HG03280 (cell line): ENCODE measurements at regions not wholly inside any gene's neighbourhood (a gene's known extent, or its start where the extent isn't known, plus 50 kb on each side); places are given as distances from the start of the nearest gene placed in this dataset.

Source experiments
- ATAC-seq: cut with Tn5 transposase; IDR thresholded peaks from one replicate; pipeline ENCODE4 v1.9.1; 2021; ENCODE audit warnings: mild to moderate bottlenecking, moderate library complexity; ENCODE audit not compliant: unreplicated experiment

DNA sequence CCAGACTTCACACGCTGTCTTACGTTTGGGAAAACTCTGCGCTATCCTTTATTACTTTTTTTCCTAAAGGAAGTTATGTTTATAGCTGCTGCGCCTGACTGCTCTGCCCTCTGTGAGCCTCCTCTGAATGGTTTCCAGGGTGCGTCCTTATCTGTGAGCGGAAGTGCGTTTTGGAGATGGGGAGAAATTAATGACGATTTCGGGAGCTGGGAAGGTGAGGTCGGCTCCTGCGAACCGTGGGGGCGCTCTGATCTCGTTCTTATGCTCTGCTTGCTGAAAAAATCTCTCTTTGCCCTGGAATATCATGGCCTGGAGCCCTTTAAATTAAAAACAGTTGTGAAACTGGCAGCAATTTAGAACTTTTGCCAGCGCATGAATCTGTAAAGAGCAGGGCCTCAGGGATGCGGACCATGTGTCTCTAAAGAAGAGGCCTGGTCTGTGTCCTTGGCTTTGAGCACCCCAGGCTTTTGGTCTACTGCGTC is 135.7 kb upstream of the ZFHX3 start:
- no peak for ATAC-seq

DNA sequence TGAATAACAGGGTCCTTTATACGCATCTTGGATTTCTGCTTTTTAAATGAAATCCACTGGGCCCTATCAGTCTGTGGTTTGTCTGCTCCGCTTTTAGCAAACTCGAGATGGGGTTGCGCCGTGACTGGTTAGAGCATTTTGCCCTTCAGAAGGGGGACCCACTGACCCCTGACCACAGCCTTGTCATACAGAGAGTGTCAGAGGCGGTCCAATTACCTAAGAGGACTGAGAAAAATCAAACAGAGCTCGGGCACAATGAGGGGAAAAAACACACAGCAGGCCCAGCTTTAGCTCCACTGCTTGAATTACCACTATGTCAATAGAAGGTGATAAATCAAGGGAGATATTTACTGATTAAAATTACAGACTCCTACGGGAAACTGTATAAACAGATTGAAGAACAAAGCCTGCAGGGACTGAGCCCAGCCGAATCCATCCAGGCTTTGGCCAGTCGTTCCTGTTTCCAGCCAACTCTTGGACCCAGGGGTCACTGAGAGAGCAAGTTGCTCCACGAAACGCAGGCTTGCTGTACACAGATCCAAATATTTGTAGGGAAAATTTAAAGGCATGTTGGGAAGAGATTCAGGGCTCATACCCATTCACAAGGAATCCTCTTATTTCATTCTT is 131.9 kb upstream of the ZFHX3 start:
- ATAC-seq = no peak

DNA sequence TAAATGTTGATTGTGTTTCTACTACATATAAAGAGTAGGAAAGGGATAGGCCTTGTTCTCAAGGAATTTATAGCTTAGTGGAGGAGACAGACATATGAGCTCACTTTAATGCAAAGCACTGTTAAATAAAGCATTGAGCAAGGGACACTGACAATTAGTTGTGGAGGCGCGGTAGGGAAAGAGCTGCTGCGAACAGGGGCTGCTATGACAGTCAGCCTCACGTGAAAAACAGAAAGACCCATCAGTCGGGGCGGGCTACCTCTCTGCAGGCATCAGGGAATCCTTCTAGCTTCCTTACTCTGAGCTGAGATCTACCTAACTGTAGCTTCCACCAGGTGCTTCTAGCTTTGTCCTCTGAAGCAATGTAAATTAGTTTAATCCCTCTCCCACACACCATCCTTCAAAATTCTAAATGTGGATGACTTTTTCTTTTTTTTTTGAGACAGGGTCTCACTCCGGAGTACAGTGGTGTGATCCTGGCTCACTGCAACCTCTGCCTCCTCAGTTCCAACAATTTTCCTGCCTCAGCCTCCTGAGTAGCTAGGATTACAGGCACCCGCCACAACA is 129.9 kb upstream of the ZFHX3 start:
- ATAC-seq = no peak

DNA sequence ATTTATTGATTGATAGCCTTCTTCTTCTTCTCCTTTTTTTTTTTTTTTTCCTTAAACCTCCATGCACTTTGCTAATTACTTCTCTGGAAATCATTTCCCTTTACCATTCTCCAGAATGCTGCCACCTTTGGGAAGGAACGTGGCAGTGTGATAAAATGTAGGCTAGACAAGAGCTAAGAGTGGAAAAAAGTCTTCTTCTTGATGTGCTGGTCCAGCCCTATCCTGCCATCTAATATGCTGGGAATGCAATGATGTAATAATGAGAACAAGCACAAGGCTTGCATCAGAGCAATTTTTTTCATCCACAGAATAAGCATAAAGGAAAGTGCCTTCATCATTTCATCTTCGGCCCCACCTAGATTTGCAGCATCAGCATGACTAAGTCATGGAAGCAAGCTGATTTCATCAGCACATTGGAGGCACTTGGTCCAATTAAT is 128.7 kb upstream of the ZFHX3 start:
- ATAC-seq = no peak

DNA sequence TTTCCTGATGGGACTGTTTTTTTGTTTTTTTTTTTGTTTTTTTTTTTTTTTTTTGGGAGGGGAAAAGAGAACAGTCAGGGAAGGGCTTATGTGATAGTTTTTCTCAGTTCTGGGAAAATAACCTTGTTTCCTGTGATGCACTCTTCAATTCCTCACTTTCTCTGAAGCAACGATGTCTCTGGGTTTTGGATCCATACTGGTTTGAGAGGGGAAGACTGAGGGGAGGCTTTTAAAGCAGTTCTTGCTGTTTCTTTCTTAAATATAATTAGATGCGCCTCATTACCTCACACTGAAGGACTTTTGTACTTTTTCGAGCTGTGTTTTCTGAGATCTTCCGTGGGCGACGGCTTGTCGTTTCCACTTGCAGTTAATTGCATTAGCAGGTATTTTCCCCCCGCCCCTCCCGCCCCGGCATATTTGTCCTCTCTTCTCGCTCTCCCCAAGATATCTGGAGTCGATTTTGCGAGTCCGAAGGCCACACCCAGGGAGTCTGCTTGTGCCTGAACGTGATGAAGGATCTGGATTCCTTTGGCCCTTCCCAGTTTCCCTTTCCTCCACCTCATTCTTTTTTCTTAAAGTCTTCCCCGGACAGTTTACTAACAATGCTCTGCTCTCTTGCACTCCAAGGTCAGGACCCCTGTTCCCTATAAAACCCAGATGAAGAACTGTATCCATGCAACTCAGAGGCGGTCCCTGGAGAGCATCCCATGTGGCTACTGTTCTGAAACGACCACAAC is 125.2 kb upstream of the ZFHX3 start:
- no peak for ATAC-seq

DNA sequence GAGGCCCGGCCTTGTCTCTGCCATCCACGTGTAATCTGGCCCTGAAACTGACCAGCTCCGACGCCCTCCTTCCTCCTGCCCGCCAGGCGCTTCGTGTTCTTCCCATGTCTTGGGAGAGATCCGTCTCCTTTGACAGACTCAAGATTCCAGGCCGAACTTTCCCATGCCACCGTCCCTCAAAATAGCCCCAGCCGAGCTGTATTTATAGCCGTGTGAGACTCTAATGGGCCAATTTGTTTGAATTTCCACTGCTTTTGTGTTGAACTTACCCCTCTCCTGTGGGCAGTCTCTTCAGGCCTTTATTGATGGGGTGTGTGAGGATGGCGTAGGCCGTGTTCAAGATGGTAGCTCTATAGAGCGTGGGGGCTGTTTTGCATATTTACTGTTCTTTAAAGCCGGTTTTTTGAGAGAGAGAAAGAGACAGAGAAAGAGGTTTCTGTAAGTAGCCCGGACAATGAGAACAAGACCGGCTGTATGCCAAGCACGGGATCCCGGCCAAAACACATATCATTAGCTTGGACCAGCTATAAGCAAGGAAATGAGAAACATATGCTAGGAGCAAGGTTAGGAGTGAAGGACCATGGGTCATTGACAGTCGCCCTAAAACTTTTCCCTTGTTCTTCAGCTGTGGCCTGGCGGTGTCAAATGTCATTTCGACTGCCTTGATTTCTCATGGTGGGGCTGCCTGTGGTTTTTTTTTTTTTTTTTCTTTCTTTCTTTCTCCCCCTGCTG is 124.5 kb upstream of the ZFHX3 start:
- ATAC-seq = no peak

DNA sequence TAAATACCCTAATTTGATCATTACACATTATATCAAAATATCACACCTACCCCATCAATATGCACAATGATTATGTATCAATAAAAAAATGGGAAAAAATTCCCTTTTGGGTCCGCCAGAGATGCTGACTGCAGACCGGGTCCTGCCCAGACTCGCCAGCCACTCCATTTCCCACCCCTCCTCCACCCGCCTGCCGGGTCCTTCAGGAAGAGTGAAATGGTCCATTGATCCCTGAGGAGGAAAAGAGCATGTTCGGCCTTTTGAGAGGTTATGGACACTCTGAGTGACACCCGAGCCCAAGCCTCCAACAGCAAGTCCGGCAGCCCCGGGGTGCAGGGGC is 123.9 kb upstream of the ZFHX3 start:
- ATAC-seq = no peak

DNA sequence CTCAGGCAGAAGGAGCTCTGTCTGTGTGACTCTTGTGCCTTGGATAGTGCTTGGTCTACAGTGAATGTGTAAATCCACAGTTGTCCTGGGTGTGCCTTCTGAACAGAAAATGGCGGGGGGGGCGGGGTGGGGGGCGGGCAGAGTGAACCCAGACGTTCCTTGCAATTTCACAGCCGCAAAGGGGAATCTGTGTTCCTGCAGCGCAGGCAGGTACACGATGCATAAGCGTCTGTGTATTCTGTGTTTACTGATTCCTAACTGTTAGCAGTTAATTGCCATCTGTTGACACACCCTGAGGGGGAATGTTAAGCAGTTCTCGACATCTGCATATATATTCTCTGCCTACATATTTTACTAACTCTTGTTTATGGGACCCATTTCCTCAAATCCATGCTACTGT is 123.5 kb upstream of the ZFHX3 start:
- ATAC-seq = no peak

DNA sequence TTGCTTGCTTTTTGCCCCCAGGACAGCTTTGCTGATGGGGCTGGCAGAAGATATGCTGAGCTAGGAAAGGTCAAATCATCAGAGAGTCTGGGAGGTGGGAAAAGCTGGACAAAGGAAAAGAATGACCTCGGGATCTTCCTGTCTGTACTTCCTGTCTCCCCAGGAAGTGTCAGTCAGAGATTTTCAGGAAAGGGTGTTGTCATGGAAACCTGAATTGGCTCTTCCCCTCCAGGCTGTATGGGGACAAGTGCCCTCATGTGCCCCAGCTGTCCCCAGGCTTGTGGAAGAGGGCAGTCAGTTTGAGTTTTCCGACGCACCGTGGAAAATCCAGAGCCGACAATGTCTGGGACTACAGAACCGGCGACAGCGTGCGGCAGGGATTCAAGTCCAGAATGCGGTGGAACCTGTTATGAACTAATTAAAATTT is 122.7 kb upstream of the ZFHX3 start:
- ATAC-seq = no peak

DNA sequence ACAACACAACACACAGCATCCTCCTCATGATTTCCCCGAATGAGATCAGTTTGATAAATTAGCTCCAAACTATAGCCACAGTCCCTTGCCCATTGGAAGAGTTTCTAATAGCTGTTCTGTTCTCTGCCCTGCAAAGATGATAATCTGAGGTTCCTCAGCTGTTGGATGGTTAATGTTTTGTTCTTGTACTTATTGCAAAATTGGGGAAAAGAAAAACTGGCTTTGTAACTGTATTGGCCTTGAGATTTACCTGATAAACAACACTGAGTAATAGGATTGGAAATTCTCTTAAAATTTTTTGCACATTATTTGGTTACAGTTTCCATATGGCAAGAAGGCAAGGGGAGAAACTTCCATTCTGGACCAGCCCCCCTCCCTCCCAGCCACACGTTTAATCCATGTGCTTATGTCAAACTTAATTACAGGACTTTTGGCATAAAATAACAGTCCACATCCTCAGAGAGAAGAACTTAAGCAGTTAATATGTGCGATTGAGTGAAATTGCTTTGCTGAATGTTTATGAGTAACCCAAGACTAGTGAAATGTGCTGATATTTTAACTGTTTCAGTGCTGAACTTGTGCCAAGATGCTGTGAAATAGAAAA is 119.1 kb upstream of the ZFHX3 start:
- no peak for ATAC-seq

DNA sequence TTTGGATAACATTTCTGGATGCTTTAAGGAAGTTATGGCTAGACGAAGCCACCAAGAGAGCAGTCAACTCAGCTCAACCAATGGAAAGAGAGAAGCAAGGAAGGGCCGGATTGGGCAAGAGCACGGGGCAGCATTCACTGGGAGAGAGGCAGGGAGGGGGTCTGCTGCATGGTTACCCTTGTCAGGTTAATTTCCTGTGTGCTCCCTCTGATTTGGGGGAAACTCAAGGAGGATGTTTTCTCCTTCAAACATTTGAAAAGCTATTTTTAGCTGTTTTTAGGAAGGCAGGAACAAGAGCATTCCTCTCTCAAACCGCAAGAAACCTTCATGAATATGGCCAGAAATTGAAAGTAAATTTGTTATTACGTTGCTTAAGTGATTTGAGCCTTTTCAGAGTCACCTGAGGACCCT is 118.5 kb upstream of the ZFHX3 start:
- ATAC-seq = no peak

DNA sequence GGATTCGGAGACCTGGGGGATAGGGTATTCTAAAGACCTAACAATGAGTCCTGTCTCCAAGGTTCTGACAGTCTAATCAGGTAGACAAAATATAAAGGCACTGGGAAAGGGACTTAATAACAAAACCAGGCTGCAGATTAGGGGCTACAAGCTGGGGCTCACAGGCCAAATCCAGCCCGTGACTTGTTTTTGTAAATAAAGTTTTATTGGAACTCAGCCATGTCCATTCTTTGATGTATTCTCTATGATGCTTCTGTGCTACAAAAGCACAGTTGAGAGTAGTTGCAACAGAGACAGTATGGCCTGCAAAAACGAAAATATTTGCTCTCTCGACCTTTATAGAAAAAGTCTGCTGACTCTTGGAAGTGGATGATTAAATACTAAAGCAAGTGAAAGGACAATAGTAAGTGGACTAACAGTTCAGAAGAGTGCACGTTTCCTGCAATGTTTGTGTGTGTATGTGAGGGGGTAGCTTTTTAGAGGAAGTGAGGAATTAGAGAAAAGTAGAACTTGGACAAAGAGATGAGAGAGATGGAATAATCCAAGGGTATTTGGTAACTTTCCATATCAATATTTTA is 115.4 kb upstream of the ZFHX3 start:
- no peak for ATAC-seq

DNA sequence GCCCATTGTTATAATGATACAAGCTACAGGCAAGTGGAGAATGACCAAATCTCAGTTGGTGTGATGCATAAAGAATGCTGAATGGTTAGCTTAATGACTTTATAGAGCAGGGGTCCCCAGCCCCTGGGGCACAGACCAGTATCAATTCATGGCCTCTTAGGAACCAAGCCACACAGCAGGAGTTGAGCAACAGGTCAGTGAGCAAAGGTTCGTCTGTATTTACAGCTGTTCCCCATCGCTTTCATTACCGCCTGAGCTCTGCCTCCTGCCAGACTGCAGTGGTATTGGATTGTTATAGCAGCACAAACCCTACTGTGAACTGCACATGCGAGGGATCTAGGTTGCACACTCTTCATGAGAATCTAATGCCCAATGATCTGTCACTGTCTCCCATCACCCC is 114.0 kb upstream of the ZFHX3 start:
- ATAC-seq = no peak

DNA sequence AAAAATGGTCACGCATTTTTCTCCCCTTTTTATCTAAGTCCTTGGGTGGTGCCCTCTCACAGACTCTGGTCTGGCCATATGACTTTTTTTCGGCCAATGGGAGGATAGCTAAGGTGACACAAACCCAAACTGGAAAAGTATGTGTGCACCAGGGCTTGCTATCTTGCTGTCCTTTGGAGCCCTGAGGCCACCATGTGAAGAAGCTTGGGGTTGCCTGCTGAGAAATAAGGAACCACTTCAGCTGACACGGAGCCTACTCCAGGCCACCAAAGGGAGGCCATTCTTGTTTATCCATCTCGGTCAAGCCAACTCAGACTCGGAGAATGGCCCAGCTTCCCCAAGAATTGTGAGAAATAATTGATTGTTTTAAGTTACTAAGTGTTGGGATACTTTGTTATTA is 111.4 kb upstream of the ZFHX3 start:
- ATAC-seq = no peak

DNA sequence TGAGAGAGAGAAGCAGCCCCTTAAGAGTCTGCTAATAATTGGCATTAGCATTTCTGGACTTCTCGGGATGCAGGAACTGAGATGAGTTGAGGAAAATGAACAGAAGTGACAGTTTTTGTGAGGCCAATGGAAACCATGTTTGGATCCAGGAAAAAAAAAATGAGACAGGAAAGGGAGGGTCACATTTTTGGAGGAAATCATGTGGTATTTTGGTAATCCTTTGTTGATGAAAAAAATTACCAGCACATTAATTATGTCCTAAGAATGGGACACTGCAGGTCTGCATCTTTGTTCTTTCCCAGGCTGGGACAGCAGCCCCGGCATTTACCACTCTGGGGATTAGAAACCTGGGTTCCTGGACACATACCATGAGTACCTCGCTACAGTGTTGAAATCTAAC is 109.9 kb upstream of the ZFHX3 start:
- ATAC-seq = no peak

DNA sequence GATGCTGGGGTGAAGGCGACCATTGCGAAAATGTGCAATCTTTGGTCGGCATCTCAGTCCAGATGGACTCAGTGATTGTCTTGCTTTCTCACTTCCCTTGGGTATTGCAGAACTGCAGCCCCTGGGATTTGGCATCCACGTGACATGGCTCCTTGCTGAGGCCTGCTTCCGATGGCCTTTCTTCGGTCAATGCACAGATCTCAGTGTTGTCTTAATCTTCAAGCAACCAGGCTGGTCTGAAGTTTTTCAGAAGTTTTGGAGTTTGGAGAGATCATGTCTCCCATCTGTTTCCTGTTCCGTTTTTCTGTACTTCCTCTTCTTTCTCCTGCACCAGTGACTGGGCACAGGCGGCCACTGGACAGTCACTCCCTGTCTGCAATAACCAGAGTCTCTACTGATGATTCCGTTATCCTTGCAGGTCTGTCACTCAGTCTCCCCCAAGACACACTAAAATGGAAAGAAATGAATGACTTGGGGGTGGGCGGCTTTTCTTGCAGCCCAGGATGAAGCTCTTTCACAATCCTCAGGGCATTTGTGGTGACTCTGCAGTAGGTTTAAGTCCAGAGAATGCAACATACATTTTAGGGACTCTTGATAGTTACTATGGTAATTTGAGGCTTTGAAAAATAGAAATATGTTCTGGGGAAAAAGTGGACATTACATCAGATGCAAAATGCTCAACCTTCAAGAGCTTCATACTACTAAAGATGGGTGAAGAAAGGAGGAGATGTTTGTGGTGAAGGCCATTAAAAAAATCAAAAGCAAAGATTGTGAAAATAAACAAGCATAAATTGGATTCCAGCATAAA is 106.3 kb upstream of the ZFHX3 start:
- ATAC-seq = no peak

DNA sequence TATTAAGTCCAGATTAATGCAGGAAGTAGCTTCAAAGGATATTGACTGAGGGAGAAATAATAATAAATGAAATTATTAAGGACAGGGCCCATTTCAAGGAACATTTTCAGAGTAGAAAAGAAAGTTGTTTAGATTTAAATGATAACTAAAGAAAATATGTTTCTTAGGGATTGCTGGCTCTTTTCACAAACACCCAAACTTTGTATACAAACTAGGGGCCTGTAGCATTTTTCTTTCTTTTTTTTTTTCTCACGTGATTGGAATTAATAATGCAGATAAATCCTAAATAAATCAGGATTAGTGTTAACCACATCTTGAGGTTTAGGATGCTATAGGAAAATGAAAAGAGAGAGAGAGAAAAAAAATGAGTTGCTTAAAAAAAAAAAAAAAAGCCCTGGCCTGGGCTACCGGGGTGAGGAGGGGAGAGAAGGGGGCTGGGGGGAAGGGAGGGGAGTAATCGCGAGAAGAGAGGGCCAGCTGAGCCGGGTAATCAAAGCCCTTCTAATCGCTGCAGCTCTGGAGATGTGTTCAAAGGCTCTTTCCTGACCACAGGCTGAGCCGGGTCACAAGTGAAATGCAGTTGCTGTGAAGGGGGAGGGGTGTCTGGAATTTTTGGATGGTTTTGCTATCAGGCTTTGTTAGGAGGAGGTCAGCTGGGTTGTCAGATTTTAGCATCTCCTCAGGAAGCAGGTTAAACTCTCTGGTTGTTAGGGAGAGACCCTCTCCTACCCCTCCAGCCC is 104.6 kb upstream of the ZFHX3 start:
- ATAC-seq = no peak

DNA sequence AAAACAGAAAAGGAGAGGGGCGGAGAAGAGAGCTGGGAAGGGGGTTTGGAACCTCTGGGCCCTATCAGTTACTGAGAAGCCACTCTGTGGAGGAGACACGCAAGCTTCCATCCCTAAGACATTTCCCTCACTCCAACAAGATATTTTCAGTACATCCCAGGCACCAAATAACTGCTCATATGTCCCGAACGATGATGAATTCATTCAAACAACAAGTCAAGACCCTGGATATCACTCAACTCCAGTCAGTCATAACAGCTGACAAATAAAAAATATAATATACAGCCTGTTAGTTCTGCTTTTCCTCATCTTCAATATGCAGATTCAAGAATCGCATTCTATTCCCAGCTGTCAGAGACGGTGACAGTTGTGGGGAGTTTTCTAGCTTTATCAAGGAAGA is 104.0 kb upstream of the ZFHX3 start:
- no peak for ATAC-seq

DNA sequence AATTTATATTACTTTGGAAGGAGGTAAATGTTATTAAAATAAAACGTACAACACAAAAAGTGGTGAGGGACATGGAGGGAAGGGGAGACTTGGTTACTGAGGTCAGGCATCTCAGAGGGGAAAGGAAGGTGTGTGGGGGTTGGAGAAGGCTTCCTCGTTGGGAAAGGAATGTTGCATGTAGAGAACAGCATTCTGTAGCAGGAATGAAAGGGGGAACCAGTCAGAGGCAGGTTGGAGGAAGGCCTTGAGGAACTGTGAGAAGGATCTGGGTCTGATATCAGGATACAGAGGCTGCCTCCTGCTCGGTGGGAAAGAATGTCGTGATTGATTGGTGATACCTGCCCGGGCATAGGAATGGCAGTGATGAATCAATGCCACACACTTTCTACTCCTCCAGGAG is 103.3 kb upstream of the ZFHX3 start:
- ATAC-seq = no peak
